GM06990 (cell line): ENCODE measurements at regions not wholly inside any gene's neighbourhood (a gene's known extent, or its start where the extent isn't known, plus 50 kb on each side); places are given as distances from the start of the nearest gene placed in this dataset.

Experiments used
- DNase-seq: peaks from one replicate; pipeline ENCODE4 v3.0.0-alpha.2; 2011; ENCODE audit not compliant: insufficient read length; ENCODE audit errors: extremely low read depth
- H3K27me3 ChIP-seq: replicated peaks from 2 replicates; pipeline ENCODE4 v1.6.0; 2011; ENCODE audit warnings: low read length; ENCODE audit not compliant: control insufficient read depth, insufficient read depth
- H3K36me3 ChIP-seq: 2 replicates; pipeline ENCODE4 v1.5.1; 2011; ENCODE audit warnings: low read length; ENCODE audit not compliant: control insufficient read depth, insufficient read depth
- H3K4me3 ChIP-seq: replicated peaks from 2 replicates; pipeline ENCODE4 v1.5.1; 2011; ENCODE audit warnings: low read depth, mild to moderate bottlenecking, control low read depth, low read length
- TF ChIP-seq, protein P1 (sequence below): IDR thresholded peaks from 2 replicates; pipeline ENCODE4 v1.5.1; 2011; ENCODE audit warnings: low read length, control low read depth, mild to moderate bottlenecking, inconsistent platforms; ENCODE audit not compliant: insufficient read depth, poor library complexity, severe bottlenecking

DNA sequence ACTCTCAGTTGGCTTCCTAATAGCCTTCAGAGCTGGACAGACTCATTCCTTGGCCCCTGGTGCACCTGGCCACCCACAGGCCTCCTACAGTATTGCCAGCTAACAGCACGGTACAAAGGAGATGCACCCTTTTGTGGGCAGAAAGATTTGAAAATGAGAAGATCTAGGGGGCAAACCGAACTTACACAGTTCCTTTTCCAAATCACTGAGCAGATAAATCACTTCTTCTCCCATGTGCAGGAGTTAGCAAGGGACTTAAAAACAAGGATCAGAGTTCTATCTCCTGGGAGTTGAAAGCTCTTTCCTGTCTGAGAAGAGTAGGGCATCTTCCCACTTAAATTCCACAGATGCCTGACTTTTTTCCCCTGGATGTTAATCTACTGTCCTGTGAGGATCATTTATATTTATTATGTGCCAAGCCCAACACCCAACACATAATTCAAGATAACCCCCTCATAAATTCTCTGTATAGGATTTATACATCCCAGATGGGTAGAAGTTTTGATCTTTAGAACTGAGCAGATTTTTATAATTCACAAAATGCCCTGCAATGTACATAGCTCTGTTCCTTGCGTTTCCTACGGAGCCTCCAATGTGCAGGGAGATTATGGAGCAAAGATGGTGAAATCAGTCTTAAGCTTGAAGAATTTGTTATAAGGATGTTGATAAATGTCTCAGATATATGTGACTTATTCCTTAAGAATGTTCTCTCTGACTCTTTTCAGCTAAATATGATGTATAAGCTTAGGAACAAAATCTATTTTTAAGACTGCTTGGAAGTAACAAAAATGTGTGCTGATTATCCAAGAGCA is 207.2 kb upstream of the DAPK1 start:
- H3K4me3 ChIP-seq, result no peak overlapping the region
- no peak for DNase-seq
- no peaks in the 10 kb centered on the region for H3K36me3 ChIP-seq
- H3K27me3 ChIP-seq, result peaks cover 1% of the 10 kb centered on the region; the same call in 1 of the 2 replicates
- TF ChIP-seq, protein P1, sequence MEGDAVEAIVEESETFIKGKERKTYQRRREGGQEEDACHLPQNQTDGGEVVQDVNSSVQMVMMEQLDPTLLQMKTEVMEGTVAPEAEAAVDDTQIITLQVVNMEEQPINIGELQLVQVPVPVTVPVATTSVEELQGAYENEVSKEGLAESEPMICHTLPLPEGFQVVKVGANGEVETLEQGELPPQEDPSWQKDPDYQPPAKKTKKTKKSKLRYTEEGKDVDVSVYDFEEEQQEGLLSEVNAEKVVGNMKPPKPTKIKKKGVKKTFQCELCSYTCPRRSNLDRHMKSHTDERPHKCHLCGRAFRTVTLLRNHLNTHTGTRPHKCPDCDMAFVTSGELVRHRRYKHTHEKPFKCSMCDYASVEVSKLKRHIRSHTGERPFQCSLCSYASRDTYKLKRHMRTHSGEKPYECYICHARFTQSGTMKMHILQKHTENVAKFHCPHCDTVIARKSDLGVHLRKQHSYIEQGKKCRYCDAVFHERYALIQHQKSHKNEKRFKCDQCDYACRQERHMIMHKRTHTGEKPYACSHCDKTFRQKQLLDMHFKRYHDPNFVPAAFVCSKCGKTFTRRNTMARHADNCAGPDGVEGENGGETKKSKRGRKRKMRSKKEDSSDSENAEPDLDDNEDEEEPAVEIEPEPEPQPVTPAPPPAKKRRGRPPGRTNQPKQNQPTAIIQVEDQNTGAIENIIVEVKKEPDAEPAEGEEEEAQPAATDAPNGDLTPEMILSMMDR, result peak; percentile 34

DNA sequence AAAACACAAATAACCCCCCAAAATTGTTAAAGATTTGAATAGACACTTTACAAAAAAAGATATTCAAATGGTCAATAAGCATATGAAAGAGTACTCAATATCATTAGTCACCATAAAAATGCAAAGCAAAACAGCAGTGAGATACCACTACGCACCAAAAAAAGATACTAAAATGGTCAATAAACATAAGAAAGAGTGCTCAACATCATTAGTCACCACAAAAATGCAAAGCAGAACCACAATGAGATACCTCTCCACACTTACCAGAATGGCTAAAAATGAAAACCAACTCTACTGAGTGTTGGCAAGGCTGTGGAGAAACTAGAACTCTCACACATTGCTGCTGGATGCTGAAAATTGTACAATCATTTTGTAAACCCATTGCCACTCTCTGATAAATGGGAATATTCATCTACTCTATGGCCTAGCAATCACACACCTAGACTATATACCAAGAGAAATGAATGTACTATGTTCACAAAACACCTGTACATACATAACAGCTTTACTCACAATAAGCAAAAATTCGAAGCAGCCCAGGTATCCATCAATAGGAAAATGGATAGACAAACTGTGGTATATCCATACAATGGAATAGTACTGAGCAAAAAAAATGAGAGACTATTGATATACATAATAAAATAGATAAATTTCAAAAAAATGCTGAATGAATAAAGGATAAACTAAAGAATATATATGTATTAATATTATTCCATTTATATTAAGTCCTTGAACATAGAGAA is 205.0 kb upstream of the DAPK1 start:
- Histone ChIP-seq H3K27me3 (peaks cover 1% of the 10 kb centered on the region; the same call in 1 of the 2 replicates), H3K4me3 (no peak overlapping the region), H3K36me3 (no peaks in the 10 kb centered on the region)
- TF ChIP-seq, protein P1, result no peak
- DNase-seq, result no peak

DNA sequence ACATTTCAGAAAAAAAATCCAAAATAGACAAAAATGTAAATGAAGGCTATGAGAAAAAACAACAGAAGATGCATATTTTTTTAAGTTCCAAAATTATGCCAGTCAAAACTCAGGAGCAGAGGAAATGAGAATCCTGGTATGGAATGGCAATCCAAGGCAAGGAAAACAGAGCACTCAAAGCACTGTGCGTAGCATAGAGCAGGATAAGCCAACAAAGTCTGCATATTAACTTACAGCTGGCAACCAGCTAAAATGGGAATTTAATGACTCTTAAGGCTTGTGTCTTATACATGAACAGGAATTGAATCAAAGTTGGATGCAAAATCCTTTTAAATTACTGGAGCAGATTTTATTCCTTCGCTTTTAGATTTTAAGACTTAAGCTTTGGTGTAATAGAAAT is 203.5 kb upstream of the DAPK1 start:
- H3K4me3 ChIP-seq, result no peak overlapping the region
- DNase-seq, result no peak
- TF ChIP-seq, protein P1, result no peak
- no peaks in the 10 kb centered on the region for H3K36me3 ChIP-seq
- H3K27me3 ChIP-seq, result no peaks in the 10 kb centered on the region

DNA sequence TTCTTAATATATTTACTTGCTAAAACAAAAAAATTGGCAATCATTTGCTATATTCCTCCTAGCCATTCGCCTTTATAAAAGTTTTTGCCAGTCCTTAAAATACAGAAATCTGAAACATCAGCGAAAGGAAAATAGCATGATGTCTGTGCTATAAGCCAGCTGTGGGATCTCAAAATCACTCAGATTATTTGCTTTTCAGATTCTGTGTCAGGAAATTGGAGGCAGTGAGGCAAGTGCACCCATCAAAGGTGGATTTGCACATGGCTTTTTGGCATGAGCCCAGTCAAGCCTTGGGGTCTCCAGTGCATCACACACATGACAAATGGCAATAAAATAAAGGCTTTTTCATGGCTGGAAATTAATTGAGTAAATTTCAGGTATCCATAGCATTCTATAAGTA is 196.8 kb upstream of the DAPK1 start:
- H3K36me3 ChIP-seq, result no peaks in the 10 kb centered on the region
- no peak for DNase-seq
- no peak overlapping the region for H3K4me3 ChIP-seq
- H3K27me3 ChIP-seq, result no peaks in the 10 kb centered on the region
- TF ChIP-seq, protein P1, result no peak

DNA sequence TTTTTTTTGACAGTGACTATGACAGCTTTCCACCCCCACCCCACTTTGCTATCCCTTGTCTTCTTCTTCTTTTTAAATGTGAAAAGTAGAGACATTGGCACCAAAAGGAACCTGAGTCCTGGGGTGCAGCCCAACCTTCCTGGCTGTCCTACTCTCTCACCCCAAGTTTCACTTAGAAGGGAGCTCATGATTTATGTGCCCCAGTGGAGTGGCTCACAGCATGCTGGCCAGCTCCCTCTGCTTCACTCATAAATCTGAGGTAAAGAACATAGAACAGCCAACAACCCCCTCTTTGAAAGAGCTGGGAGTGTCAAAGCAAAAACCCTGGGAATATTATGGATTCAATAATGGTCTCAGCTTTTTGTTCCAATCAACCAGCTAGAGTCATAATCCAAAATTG is 196.3 kb upstream of the DAPK1 start:
- TF ChIP-seq, protein P1, result no peak
- no peak overlapping the region for H3K4me3 ChIP-seq
- H3K36me3 ChIP-seq, result no peaks in the 10 kb centered on the region
- H3K27me3 ChIP-seq, result no peaks in the 10 kb centered on the region
- DNase-seq, result no peak
